ENCODE measurements at regions not wholly inside any gene's neighbourhood (a gene's known extent, or its start where the extent isn't known, plus 50 kb on each side); places are given as distances from the start of the nearest gene placed in this dataset.
"Not testable (repeated sequence)": the region's sequence is repeated elsewhere in the genome, so short reads cannot be mapped to it uniquely, and the experiment has no call there.

GRCh38 chr13:86476656-86477055 is 677.4 kb upstream of the SLITRK6 start:
- no peak overlapping the region for H3K9ac ChIP-seq
- no peak for TF ChIP-seq CTCF (IDR thresholded peaks at IDR 0.05)
- H3K79me2 ChIP-seq: no peaks in the 10 kb centered on the region
- no peaks in the 10 kb centered on the region for H3K4me1 ChIP-seq
- H3K9me3 ChIP-seq (ENCODE audit: control insufficient read depth, low read length): no peaks in the 10 kb centered on the region
- H3K4me3 ChIP-seq (ENCODE audit: low read depth, low read length): no peak overlapping the region
- H3K36me3 ChIP-seq (ENCODE audit: control insufficient read depth, insufficient read depth, low read length): no peaks in the 10 kb centered on the region
- H3K4me2 ChIP-seq (ENCODE audit: low read length): no peak overlapping the region
- H2AFZ ChIP-seq: no peak overlapping the region
- no peak overlapping the region for H3K27ac ChIP-seq
- H3K27me3 ChIP-seq (ENCODE audit: control insufficient read depth, insufficient read depth, low read length): no peaks in the 10 kb centered on the region

- no peak overlapping the region for H3K9ac ChIP-seq
- no peak overlapping the region for H2AFZ ChIP-seq
- H3K36me3 ChIP-seq (ENCODE audit: control insufficient read depth, insufficient read depth, low read length): no peaks in the 10 kb centered on the region
- no peak overlapping the region for H3K4me3 ChIP-seq (ENCODE audit: low read depth, low read length)
- no peaks in the 10 kb centered on the region for H3K27me3 ChIP-seq (ENCODE audit: control insufficient read depth, insufficient read depth, low read length)
- H3K4me1 ChIP-seq: no peaks in the 10 kb centered on the region
- no peak overlapping the region for H3K27ac ChIP-seq
- no peaks in the 10 kb centered on the region for H3K79me2 ChIP-seq
- no peak for TF ChIP-seq CTCF (IDR thresholded peaks at IDR 0.05)
- no peak overlapping the region for H3K4me2 ChIP-seq (ENCODE audit: low read length)
- H3K9me3 ChIP-seq (ENCODE audit: control insufficient read depth, low read length): no peaks in the 10 kb centered on the region
Observed at GRCh38 chr13:86486582-86486981, 687.4 kb upstream of the SLITRK6 start.

GRCh38 chr13:86491121-86491520 is 691.9 kb upstream of the SLITRK6 start:
- no peaks in the 10 kb centered on the region for H3K79me2 ChIP-seq
- H3K9ac ChIP-seq: no peak overlapping the region
- H3K4me3 ChIP-seq (ENCODE audit: low read depth, low read length): no peak overlapping the region
- no peak overlapping the region for H3K4me2 ChIP-seq (ENCODE audit: low read length)
- H3K4me1 ChIP-seq: no peaks in the 10 kb centered on the region
- no peaks in the 10 kb centered on the region for H3K27me3 ChIP-seq (ENCODE audit: control insufficient read depth, insufficient read depth, low read length)
- H2AFZ ChIP-seq: no peak overlapping the region
- H3K36me3 ChIP-seq (ENCODE audit: control insufficient read depth, insufficient read depth, low read length): no peaks in the 10 kb centered on the region
- no peak overlapping the region for H3K27ac ChIP-seq
- TF ChIP-seq CTCF (IDR thresholded peaks at IDR 0.05): no peak
- no peaks in the 10 kb centered on the region for H3K9me3 ChIP-seq (ENCODE audit: control insufficient read depth, low read length)

GRCh38 chr13:86501931-86502330 is 702.7 kb upstream of the SLITRK6 start:
- H3K36me3 ChIP-seq (ENCODE audit: control insufficient read depth, insufficient read depth, low read length); H3K27me3 ChIP-seq (ENCODE audit: control insufficient read depth, insufficient read depth, low read length); H3K4me1 ChIP-seq; H3K9ac ChIP-seq; H3K27ac ChIP-seq; H2AFZ ChIP-seq; H3K79me2 ChIP-seq; H3K4me3 ChIP-seq (ENCODE audit: low read depth, low read length); H3K4me2 ChIP-seq (ENCODE audit: low read length); H3K9me3 ChIP-seq (ENCODE audit: control insufficient read depth, low read length): not testable (repeated sequence)

GRCh38 chr13:86510792-86511191 is 711.6 kb upstream of the SLITRK6 start:
- no peaks in the 10 kb centered on the region for H3K9me3 ChIP-seq (ENCODE audit: control insufficient read depth, low read length)
- H3K4me1 ChIP-seq: no peaks in the 10 kb centered on the region
- no peak overlapping the region for H3K4me2 ChIP-seq (ENCODE audit: low read length)
- no peak overlapping the region for H2AFZ ChIP-seq
- no peaks in the 10 kb centered on the region for H3K79me2 ChIP-seq
- H3K9ac ChIP-seq: no peak overlapping the region
- H3K4me3 ChIP-seq (ENCODE audit: low read depth, low read length): no peak overlapping the region
- no peak for TF ChIP-seq CTCF (IDR thresholded peaks at IDR 0.05)
- H3K27me3 ChIP-seq (ENCODE audit: control insufficient read depth, insufficient read depth, low read length): no peaks in the 10 kb centered on the region
- no peak overlapping the region for H3K27ac ChIP-seq
- no peaks in the 10 kb centered on the region for H3K36me3 ChIP-seq (ENCODE audit: control insufficient read depth, insufficient read depth, low read length)

Measured in parathyroid adenoma (tissue), 2 donors.